PC-3 (cell line): ENCODE measurements at regions not wholly inside any gene's neighbourhood (a gene's known extent, or its start where the extent isn't known, plus 50 kb on each side); places are given as distances from the start of the nearest gene placed in this dataset.

Experiments used
- EZH2 ChIP-seq: fragments of 300-600 bp; sonication (generic); IDR thresholded peaks from one replicate; pipeline ENCODE4 v1.6.1; 2017; ENCODE audit warnings: antibody characterized with exemption, mild to moderate bottlenecking, low read length; ENCODE audit not compliant: unreplicated experiment
- TF ChIP-seq, protein P1 (sequence below): fragments of 300-600 bp; sonication (generic); conservative IDR thresholded peaks from 2 replicates; pipeline ENCODE4 v1.5.1; 2017; ENCODE audit warnings: antibody characterized with exemption, low read depth, mild to moderate bottlenecking, low read length

DNA sequence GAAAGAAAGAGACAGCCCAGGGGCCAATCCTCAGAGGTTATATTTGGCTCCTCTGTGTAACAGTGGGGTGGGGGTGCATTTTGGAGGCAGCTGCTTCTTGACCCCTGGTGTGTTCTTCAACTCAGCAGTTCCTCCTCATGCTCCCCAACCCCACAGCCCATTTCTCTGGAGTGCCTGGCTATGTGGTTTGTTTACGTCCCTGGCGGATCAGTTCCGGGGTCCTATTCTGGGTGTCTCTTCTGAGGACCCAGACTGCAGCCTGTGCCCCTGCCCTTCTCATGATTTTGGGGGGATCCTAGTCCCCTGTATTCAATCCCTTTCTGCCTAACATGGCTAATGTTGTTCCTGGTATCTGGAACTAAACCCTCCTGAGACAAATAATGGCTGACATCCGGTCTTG is 70.5 kb upstream of the SULF2 start:
- TF ChIP-seq, protein P1, sequence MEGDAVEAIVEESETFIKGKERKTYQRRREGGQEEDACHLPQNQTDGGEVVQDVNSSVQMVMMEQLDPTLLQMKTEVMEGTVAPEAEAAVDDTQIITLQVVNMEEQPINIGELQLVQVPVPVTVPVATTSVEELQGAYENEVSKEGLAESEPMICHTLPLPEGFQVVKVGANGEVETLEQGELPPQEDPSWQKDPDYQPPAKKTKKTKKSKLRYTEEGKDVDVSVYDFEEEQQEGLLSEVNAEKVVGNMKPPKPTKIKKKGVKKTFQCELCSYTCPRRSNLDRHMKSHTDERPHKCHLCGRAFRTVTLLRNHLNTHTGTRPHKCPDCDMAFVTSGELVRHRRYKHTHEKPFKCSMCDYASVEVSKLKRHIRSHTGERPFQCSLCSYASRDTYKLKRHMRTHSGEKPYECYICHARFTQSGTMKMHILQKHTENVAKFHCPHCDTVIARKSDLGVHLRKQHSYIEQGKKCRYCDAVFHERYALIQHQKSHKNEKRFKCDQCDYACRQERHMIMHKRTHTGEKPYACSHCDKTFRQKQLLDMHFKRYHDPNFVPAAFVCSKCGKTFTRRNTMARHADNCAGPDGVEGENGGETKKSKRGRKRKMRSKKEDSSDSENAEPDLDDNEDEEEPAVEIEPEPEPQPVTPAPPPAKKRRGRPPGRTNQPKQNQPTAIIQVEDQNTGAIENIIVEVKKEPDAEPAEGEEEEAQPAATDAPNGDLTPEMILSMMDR: no peak
- no peak for TF ChIP-seq EZH2
